Ishikawa (cell line): ENCODE measurements at regions not wholly inside any gene's neighbourhood (a gene's known extent, or its start where the extent isn't known, plus 50 kb on each side); places are given as distances from the start of the nearest gene placed in this dataset.

ENCODE experiments used
- CEBPB ChIP-seq: IDR thresholded peaks from 2 replicates; pipeline ENCODE4 v1.6.1; 2012
- CREB1 ChIP-seq: IDR thresholded peaks from 2 replicates; pipeline ENCODE4 v1.6.1; 2012; ENCODE audit warnings: low read depth
- EGR1 ChIP-seq: IDR thresholded peaks from 2 replicates; pipeline ENCODE4 v1.6.1; 2012
- EP300 ChIP-seq: IDR thresholded peaks from 2 replicates; pipeline ENCODE4 v1.6.1; 2012; ENCODE audit warnings: borderline replicate concordance
- FOXM1 ChIP-seq: IDR thresholded peaks from 2 replicates; pipeline ENCODE4 v1.6.1; 2012; ENCODE audit warnings: low read depth, borderline replicate concordance
- MAX ChIP-seq: IDR thresholded peaks from 2 replicates; pipeline ENCODE4 v1.6.1; 2012
- NFIC ChIP-seq: IDR thresholded peaks from 2 replicates; pipeline ENCODE4 v1.6.1; 2012
- RAD21 ChIP-seq: IDR thresholded peaks from 2 replicates; pipeline ENCODE4 v1.6.1; 2012; ENCODE audit warnings: low read depth
- REST ChIP-seq: IDR thresholded peaks from 2 replicates; pipeline ENCODE4 v1.6.1; 2012; ENCODE audit warnings: low read depth, mild to moderate bottlenecking
- TAF1 ChIP-seq: IDR thresholded peaks from 2 replicates; pipeline ENCODE4 v1.6.1; 2012; ENCODE audit warnings: low read depth, mild to moderate bottlenecking
- YY1 ChIP-seq: IDR thresholded peaks from 2 replicates; pipeline ENCODE4 v1.6.1; 2012; ENCODE audit warnings: low read depth
- TF ChIP-seq, protein P1 (sequence below): IDR thresholded peaks from 2 replicates; pipeline ENCODE4 v1.6.1; 2012

DNA sequence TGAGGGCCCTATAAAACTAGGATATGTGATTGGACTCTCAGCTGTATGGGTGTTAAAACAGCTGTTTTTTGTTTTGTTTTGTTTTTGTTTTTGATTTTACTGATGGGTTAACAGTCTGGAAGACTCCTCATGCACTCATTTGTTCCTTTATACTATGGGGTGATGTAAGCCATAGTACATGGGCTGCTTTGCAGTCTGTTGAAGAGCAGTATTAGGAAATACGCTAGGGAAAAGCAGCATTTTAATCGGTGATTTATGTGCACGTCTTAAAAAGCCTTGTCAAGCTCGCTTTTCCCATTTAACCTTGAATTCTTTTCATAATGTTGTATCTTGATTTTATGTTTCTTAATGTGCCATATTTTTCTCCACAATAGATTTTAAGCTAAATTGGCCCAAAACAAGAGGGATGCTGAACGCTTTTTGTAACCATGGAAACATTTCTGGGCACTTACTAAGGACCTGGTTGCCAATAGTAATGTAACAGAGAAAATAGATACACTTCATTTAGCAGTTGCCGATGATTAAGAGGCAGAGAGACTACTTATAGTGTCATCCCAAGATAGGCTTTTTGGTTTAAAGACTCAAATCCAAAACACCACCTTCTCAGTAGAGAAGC is 244.0 kb downstream of the SNAPC1 start:
- TF ChIP-seq, protein P1, sequence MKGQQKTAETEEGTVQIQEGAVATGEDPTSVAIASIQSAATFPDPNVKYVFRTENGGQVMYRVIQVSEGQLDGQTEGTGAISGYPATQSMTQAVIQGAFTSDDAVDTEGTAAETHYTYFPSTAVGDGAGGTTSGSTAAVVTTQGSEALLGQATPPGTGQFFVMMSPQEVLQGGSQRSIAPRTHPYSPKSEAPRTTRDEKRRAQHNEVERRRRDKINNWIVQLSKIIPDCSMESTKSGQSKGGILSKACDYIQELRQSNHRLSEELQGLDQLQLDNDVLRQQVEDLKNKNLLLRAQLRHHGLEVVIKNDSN, result no peak
- TF ChIP-seq REST (no peak), EP300 (no peak), RAD21 (no peak), YY1 (no peak), CEBPB (no peak), NFIC (no peak), MAX (no peak), EGR1 (no peak), TAF1 (no peak), FOXM1 (no peak), CREB1 (no peak)
